ENCODE measurements at regions not wholly inside any gene's neighbourhood (a gene's known extent, or its start where the extent isn't known, plus 50 kb on each side); places are given as distances from the start of the nearest gene placed in this dataset.
A peak's percentile ranks its signal among the peaks of the same experiment; 100 is the strongest.
"Not testable (repeated sequence)": the region's sequence is repeated elsewhere in the genome, so short reads cannot be mapped to it uniquely, and the experiment has no call there.

DNA sequence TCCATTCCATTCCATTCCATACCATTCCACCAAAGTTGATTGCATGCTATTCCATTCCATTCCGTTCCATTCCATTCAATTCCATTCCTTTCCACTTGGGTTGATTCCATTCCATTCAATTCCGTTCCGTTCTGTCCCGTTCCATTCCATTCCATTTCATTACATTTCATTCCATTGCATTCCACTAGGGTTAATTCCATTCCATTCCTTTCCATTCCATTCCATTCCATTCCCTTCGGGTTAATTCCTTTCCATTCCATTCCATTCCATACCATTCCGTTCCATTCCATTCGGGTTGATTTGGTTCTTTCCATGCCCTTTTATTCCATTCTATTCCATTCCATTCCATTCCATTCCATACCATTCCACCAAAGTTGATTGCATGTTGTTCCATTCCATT, 131.9 kb downstream of the CWH43 start:
- DNase-seq (ENCODE audit: low read depth), result not testable (repeated sequence)

DNA sequence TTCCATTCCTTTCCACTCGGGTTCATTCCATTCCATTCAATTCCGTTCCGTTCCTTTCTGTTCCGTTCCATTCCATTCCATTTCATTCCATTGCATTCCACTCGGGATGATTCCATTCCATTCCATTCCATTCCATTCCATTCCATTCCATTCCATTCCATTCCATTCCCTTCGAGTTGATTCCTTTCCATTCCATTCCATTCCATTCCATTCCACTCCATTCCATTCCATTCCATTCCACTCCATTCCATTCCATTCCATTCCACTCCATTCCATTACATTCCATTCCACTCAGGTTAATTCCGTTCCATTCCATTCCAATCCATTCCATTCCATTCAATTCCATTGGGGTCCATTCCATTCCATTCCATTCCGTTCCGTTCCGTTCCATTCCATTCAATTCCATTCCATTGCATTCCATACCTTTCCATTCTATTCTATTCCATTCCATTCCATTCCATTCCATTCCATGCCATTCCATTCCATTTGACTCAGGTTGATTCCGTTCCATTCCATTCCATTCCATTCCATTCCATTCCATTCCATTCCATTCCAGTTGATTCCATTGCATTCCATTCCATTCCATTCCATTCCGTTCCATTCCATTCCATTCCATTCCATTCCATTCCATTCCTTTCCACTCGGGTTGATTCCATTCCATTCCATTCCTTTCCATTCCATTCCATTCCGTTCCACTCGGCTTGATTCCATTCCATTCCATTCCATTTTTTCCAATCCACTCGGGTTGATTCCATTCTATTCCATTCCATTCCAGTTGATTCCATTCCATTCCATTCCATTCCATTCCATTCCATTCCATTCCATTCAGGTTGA, 132.5 kb downstream of the CWH43 start:
- DNase-seq (ENCODE audit: low read depth), result peak; percentile 18

- DNase-seq (ENCODE audit: low read depth), result not testable (repeated sequence)
Measured at GRCh38 chr4:49119345-49119744, 133.3 kb downstream of the CWH43 start.

- DNase-seq (ENCODE audit: low read depth), result peak; percentile 42
Measured at GRCh38 chr4:49120042-49120779, 134.1 kb downstream of the CWH43 start.

DNA sequence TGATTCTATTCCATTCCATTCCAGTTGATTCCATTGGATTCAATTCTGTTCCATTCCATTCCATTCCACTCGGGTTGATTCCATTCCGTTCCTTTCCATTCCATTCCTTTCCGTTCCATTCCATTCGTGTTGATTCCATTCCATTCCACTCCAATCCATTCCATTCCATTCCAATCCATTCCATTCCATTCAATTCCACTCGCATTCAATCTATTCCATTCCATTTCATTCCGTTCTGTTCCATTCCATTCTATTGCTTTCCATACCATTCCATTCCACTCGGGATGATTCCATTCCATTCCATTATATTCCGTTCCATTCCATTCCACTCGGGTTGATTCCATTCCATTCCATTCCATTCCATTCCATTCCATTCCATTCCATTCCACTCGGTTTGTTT, 134.7 kb downstream of the CWH43 start:
- DNase-seq (ENCODE audit: low read depth), result peak; percentile 72

- not testable (repeated sequence) for DNase-seq (ENCODE audit: low read depth)
Measured at GRCh38 chr4:49126443-49126842, 140.4 kb downstream of the CWH43 start.

GRCh38 chr4:49126858-49127257, 140.8 kb downstream of the CWH43 start:
- not testable (repeated sequence) for DNase-seq (ENCODE audit: low read depth)

GRCh38 chr4:49129385-49129784, 143.3 kb downstream of the CWH43 start:
- not testable (repeated sequence) for DNase-seq (ENCODE audit: low read depth)

DNA sequence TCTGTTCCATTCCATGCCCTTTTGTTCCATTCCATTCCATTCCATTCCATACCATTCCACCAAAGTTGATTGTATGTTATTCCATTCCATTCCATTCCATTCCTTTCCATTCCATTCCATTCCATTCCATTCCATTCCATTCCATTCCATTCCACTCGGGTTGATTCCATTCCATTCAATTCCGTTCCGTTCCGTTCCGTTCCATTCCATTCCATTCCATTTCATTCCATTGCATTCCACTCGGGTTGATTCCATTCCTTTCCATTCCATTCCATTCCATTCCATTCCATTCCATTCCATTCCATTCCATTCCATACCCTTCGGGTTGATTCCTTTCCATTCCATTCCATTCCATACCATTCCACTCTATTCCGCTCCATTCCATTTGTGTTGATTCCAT, 143.8 kb downstream of the CWH43 start:
- not testable (repeated sequence) for DNase-seq (ENCODE audit: low read depth)

- not testable (repeated sequence) for DNase-seq (ENCODE audit: low read depth)
Measured at GRCh38 chr4:49130724-49131123, 144.6 kb downstream of the CWH43 start.

- not testable (repeated sequence) for DNase-seq (ENCODE audit: low read depth)
Measured at GRCh38 chr4:49137043-49137442, 151.0 kb downstream of the CWH43 start.

DNA sequence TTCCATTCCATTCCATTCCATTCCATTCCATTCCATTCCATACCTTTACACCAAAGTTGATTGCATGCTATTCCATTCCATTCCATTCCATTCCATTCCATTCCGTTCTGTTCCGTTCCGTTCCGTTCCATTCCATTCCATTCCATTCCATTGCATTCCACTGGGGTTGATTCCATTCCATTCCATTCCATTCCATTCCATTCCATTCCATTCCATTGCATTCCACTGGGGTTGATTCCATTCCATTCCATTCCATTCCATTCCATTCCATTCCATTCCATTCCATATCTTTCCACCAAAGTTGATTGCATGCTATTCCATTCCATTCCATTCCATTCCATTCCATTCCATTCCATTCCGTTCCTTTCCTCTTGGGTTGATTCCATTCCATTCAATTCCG, 151.9 kb downstream of the CWH43 start:
- DNase-seq (ENCODE audit: low read depth), result not testable (repeated sequence)

DNA sequence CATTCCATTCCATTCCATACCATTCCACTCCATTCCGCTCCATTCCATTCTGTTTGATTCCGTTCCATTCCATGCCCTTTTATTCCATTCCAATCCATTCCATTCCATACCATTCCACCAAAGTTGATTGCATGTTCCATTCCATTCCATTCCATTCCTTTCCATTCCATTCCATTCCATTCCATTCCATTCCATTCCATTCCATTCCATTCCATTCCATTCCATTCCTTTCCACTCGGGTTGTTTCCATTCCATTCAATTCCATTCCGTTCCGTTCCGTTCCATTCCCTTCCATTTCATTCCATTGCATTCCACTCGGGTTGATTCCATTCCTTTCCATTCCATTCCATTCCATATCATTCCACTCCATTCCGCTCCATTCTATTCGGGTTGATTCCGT, 152.7 kb downstream of the CWH43 start:
- DNase-seq (ENCODE audit: low read depth), result not testable (repeated sequence)

GRCh38 chr4:49139513-49139912, 153.4 kb downstream of the CWH43 start:
- DNase-seq (ENCODE audit: low read depth), result not testable (repeated sequence)

DNA sequence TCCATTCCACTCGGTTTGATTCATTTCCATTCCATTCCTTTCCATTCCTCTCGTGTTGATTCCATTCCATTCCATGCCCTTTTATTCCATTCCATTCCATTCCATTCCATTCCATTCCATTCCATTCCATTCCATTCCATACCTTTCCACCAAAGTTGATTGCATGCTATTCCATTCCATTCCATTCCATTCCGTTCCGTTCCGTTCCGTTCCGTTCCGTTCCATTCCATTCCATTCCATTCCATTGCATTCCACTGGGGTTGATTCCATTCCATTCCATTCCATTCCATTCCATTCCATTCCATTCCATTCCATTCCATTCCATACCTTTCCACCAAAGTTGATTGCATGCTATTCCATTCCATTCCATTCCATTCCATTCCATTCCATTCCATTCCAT, 154.3 kb downstream of the CWH43 start:
- DNase-seq (ENCODE audit: low read depth), result not testable (repeated sequence)

GRCh38 chr4:49141955-49142354, 155.9 kb downstream of the CWH43 start:
- not testable (repeated sequence) for DNase-seq (ENCODE audit: low read depth)

GRCh38 chr4:49147143-49147542, 161.1 kb downstream of the CWH43 start:
- DNase-seq (ENCODE audit: low read depth), result not testable (repeated sequence)

GRCh38 chr4:49147596-49147995, 161.5 kb downstream of the CWH43 start:
- DNase-seq (ENCODE audit: low read depth), result not testable (repeated sequence)

GRCh38 chr4:49149006-49149975, 163.2 kb downstream of the CWH43 start:
- DNase-seq (ENCODE audit: low read depth), result peak; percentile 95

- not testable (repeated sequence) for DNase-seq (ENCODE audit: low read depth)
Measured at GRCh38 chr4:49150351-49151083, 164.4 kb downstream of the CWH43 start.

GRCh38 chr4:49153011-49153410, 166.9 kb downstream of the CWH43 start:
- DNase-seq (ENCODE audit: low read depth), result not testable (repeated sequence)

Data from fibroblast of gingiva (primary cell).